ENCODE measurements at regions not wholly inside any gene's neighbourhood (a gene's known extent, or its start where the extent isn't known, plus 50 kb on each side); places are given as distances from the start of the nearest gene placed in this dataset.

- H3K36me3 ChIP-seq (ENCODE audit: insufficient read depth): no peaks in the 10 kb centered on the region
- Mint-ChIP-seq H3K27me3 (ENCODE audit: insufficient read depth, low read depth, poor library complexity) (peaks cover 24% of the 10 kb centered on the region), H3K4me1 (peaks cover 51% of the 10 kb centered on the region), H3K9me3 (peaks cover 2% of the 10 kb centered on the region; the same call in 1 of the 3 replicates), H3K4me3 (peak overlapping the region; percentile 98), H3K27ac (peak overlapping the region; percentile 100), H3K36me3 (ENCODE audit: low read depth) (peaks cover 36% of the 10 kb centered on the region; the same call in 2 of the 3 replicates)
- no peaks in the 10 kb centered on the region for H3F3A ChIP-seq (replicated peaks; ENCODE audit: low read depth)
- no peaks in the 10 kb centered on the region for H3K27me3 ChIP-seq (ENCODE audit: insufficient read depth)
- H3K4me2 ChIP-seq: peak overlapping the region; percentile 65
- H3K27ac ChIP-seq (ENCODE audit: low read depth): peak overlapping the region; percentile 87
- no peak for TF ChIP-seq STAT1 (IDR thresholded peaks at IDR 0.05; ENCODE audit: unreplicated experiment)
- TF ChIP-seq ETS1 (IDR thresholded peaks at IDR 0.05): no peak
- no peak for TF ChIP-seq EZH2 (IDR thresholded peaks at IDR 0.05; ENCODE audit: low read depth, unreplicated experiment)
- TF ChIP-seq ZNF462 (CRISPR knock-in tag; IDR thresholded peaks at IDR 0.05): no peak
- no peak for TF ChIP-seq JUNB (IDR thresholded peaks at IDR 0.05; ENCODE audit: unreplicated experiment)
- TF ChIP-seq REST (IDR thresholded peaks at IDR 0.05; ENCODE audit: unreplicated experiment): no peak
- TF ChIP-seq ZNF114 (CRISPR knock-in tag; IDR thresholded peaks at IDR 0.05): no peak
- no peak for TF ChIP-seq CTCF (conservative IDR thresholded peaks at IDR 0.05; ENCODE audit: low read depth in 2 of 2)
- TF ChIP-seq EZH2phosphoT487 (IDR thresholded peaks at IDR 0.05; ENCODE audit: unreplicated experiment): no peak
- TF ChIP-seq POLR2AphosphoS5 (IDR thresholded peaks at IDR 0.05; ENCODE audit: low read depth): no peak
- no peak for TF ChIP-seq CREB1 (CRISPR knock-in tag; IDR thresholded peaks at IDR 0.05; ENCODE audit: low read depth)
- no peak for TF ChIP-seq NANOG (IDR thresholded peaks at IDR 0.05; ENCODE audit: borderline replicate concordance)
- no peak for TF ChIP-seq ZNF331 (CRISPR knock-in tag; IDR thresholded peaks at IDR 0.05; ENCODE audit: low read depth)
- no peak overlapping the region for H2AFZ ChIP-seq
- DNase-seq (ENCODE audit: low spot score) (no peak), ATAC-seq (no peak)
- H4K20me1 ChIP-seq (replicated peaks; ENCODE audit: insufficient read depth): no peaks in the 10 kb centered on the region
- peak overlapping the region; percentile 85 for H3K4me3 ChIP-seq
- H3K4me1 ChIP-seq (ENCODE audit: insufficient read depth): peaks cover 29% of the 10 kb centered on the region
- no peaks in the 10 kb centered on the region for H3K9me2 ChIP-seq (ENCODE audit: insufficient read depth)
- peaks cover 41% of the 10 kb centered on the region for H3K79me2 ChIP-seq (replicated peaks; ENCODE audit: insufficient read depth)
Observed at GRCh38 chr6:27138406-27138805, 109.1 kb upstream of the PRSS16 start.
